ENCODE measurements at regions not wholly inside any gene's neighbourhood (a gene's known extent, or its start where the extent isn't known, plus 50 kb on each side); places are given as distances from the start of the nearest gene placed in this dataset.
"Not testable (repeated sequence)": the region's sequence is repeated elsewhere in the genome, so short reads cannot be mapped to it uniquely, and the experiment has no call there.

- H3K4me3 ChIP-seq (ENCODE audit: low read depth, low read length), result not testable (repeated sequence)
These were observed 72.1 kb upstream of the THOC3 start for GRCh38 chr5:176040105-176040801.

GRCh38 chr5:176041248-176041994 is 73.3 kb upstream of the THOC3 start:
- H3K4me3 ChIP-seq (ENCODE audit: low read depth, low read length); H3K9me3 ChIP-seq (ENCODE audit: control insufficient read depth, insufficient read depth, low read length); H3K4me1 ChIP-seq (ENCODE audit: control insufficient read depth, insufficient read depth, low read length); H3K27me3 ChIP-seq (ENCODE audit: control insufficient read depth, insufficient read depth, low read length); H3K36me3 ChIP-seq (ENCODE audit: control insufficient read depth, insufficient read depth, low read length); H3K9ac ChIP-seq (ENCODE audit: low read depth, low read length): not testable (repeated sequence)

More at GRCh38 chr5:176040105-176040801, 72.1 kb upstream of the THOC3 start:
- not testable (repeated sequence) for H3K27me3 ChIP-seq (ENCODE audit: control insufficient read depth, insufficient read depth, low read length); H3K4me1 ChIP-seq (ENCODE audit: control insufficient read depth, insufficient read depth, low read length); H3K9me3 ChIP-seq (ENCODE audit: control insufficient read depth, insufficient read depth, low read length); H3K9ac ChIP-seq (ENCODE audit: low read depth, low read length); H3K36me3 ChIP-seq (ENCODE audit: control insufficient read depth, insufficient read depth, low read length)

DNA sequence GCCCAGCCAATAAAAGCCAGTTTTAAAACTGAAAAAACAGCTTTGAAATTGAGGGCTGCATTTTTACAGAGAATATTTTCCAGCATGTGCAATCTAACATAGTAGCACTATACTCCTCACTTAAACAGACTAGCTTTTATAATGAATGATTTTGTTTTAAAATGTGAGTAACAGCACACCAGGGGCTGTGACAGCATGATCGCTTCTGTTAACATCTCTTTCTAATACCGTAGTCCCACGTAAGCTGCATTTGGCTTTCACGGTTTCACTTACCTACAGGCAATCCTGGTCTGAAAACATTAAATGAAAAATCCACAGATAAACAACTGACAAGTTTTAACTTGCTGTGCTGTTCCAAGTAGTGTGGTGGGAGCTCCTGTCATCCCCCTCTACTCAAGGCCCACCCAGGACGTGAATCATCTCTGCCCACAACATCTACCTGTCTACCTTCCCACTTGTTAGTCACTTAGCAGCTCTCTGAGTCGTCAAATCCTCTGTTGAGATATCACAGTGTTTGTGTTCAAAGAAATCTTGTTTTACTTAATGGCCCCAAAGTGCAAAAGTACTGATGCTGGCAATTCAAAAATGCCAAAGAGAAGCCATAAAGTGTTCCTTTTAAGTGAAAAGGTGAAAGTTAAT is 74.0 kb upstream of the THOC3 start:
- H3K4me3 ChIP-seq (ENCODE audit: low read depth, low read length); H3K9me3 ChIP-seq (ENCODE audit: control insufficient read depth, insufficient read depth, low read length); H3K36me3 ChIP-seq (ENCODE audit: control insufficient read depth, insufficient read depth, low read length); H3K4me1 ChIP-seq (ENCODE audit: control insufficient read depth, insufficient read depth, low read length); H3K27me3 ChIP-seq (ENCODE audit: control insufficient read depth, insufficient read depth, low read length); H3K9ac ChIP-seq (ENCODE audit: low read depth, low read length): not testable (repeated sequence)

GRCh38 chr5:176043252-176043829 is 75.2 kb upstream of the THOC3 start:
- not testable (repeated sequence) for H3K36me3 ChIP-seq (ENCODE audit: control insufficient read depth, insufficient read depth, low read length); H3K27me3 ChIP-seq (ENCODE audit: control insufficient read depth, insufficient read depth, low read length); H3K4me3 ChIP-seq (ENCODE audit: low read depth, low read length); H3K9me3 ChIP-seq (ENCODE audit: control insufficient read depth, insufficient read depth, low read length); H3K4me1 ChIP-seq (ENCODE audit: control insufficient read depth, insufficient read depth, low read length); H3K9ac ChIP-seq (ENCODE audit: low read depth, low read length)

DNA sequence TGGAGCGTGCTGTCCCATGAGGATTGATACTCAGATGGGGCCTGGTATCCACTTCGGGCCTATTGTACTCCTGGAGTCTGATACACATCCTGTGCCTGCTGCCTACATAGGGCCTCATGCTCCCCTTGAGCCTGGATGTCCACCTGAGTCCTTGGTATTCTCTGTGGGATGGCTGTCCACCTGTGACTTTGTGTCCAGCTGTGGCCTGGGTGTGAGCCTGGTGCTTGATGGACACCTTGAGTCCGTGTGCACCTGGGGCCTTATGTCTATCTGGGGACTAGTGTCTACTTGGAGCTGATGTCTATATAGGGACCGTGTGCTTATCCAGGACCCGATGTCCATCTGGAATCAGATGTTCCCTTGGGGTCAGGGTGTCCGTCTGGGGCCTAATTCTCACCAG is 75.9 kb upstream of the THOC3 start:
- not testable (repeated sequence) for H3K9me3 ChIP-seq (ENCODE audit: control insufficient read depth, insufficient read depth, low read length)

GRCh38 chr5:176044431-176044830 is 76.3 kb upstream of the THOC3 start:
- not testable (repeated sequence) for H3K9me3 ChIP-seq (ENCODE audit: control insufficient read depth, insufficient read depth, low read length); H3K4me3 ChIP-seq (ENCODE audit: low read depth, low read length); H3K27me3 ChIP-seq (ENCODE audit: control insufficient read depth, insufficient read depth, low read length); H3K4me1 ChIP-seq (ENCODE audit: control insufficient read depth, insufficient read depth, low read length); H3K9ac ChIP-seq (ENCODE audit: low read depth, low read length); H3K36me3 ChIP-seq (ENCODE audit: control insufficient read depth, insufficient read depth, low read length)

More for the DNA sequence above, 75.9 kb upstream of the THOC3 start:
- H3K36me3 ChIP-seq (ENCODE audit: control insufficient read depth, insufficient read depth, low read length); H3K27me3 ChIP-seq (ENCODE audit: control insufficient read depth, insufficient read depth, low read length); H3K9ac ChIP-seq (ENCODE audit: low read depth, low read length); H3K4me3 ChIP-seq (ENCODE audit: low read depth, low read length); H3K4me1 ChIP-seq (ENCODE audit: control insufficient read depth, insufficient read depth, low read length): not testable (repeated sequence)

GRCh38 chr5:176045442-176045841 is 77.3 kb upstream of the THOC3 start:
- not testable (repeated sequence) for H3K4me3 ChIP-seq (ENCODE audit: low read depth, low read length); H3K36me3 ChIP-seq (ENCODE audit: control insufficient read depth, insufficient read depth, low read length); H3K9ac ChIP-seq (ENCODE audit: low read depth, low read length); H3K4me1 ChIP-seq (ENCODE audit: control insufficient read depth, insufficient read depth, low read length); H3K27me3 ChIP-seq (ENCODE audit: control insufficient read depth, insufficient read depth, low read length); H3K9me3 ChIP-seq (ENCODE audit: control insufficient read depth, insufficient read depth, low read length)

DNA sequence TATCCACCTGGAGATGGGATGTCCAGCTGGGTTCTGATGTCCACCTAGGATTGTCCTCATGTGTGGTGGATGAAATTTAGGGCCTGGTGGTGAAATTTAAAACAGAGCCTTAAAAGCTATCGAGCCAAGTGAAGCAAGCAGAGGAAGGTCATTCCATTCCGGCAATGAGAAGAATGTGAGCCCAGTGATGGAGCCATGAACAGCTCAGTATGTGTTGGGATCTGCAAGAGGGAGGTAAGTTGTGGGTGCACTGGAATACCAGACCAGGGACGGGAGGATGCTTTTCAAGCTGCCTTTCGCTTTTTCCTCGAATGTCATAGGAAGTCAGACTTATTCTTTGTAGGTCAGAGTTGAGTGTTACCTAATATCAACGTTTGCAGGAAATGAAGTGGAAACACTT is 80.6 kb upstream of the THOC3 start:
- not testable (repeated sequence) for H3K4me1 ChIP-seq (ENCODE audit: control insufficient read depth, insufficient read depth, low read length); H3K4me3 ChIP-seq (ENCODE audit: low read depth, low read length); H3K27me3 ChIP-seq (ENCODE audit: control insufficient read depth, insufficient read depth, low read length); H3K9me3 ChIP-seq (ENCODE audit: control insufficient read depth, insufficient read depth, low read length); H3K36me3 ChIP-seq (ENCODE audit: control insufficient read depth, insufficient read depth, low read length); H3K9ac ChIP-seq (ENCODE audit: low read depth, low read length)

GRCh38 chr5:176060472-176061268 is 92.6 kb upstream of the THOC3 start:
- H3K4me3 ChIP-seq (ENCODE audit: low read depth, low read length); H3K4me1 ChIP-seq (ENCODE audit: control insufficient read depth, insufficient read depth, low read length); H3K36me3 ChIP-seq (ENCODE audit: control insufficient read depth, insufficient read depth, low read length); H3K9ac ChIP-seq (ENCODE audit: low read depth, low read length); H3K27me3 ChIP-seq (ENCODE audit: control insufficient read depth, insufficient read depth, low read length); H3K9me3 ChIP-seq (ENCODE audit: control insufficient read depth, insufficient read depth, low read length): not testable (repeated sequence)

DNA sequence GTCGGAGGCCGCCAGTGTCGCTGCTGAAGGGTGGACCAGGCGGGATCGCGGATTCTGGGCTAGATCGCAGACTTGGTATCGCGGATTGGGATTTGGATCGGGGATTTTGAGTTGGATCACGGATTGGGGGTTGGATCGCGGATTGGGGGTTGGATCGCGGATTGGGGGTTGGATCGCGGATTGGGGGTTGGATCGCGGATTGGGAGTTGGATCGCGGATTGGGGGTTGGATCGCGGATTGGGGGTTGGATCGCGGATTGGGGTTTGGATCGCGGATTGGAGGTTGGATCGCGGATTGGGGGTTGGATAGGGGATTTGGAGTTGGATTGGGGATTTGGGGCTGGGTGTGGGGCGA is 93.1 kb upstream of the THOC3 start:
- H3K27me3 ChIP-seq (ENCODE audit: control insufficient read depth, insufficient read depth, low read length); H3K9ac ChIP-seq (ENCODE audit: low read depth, low read length); H3K4me1 ChIP-seq (ENCODE audit: control insufficient read depth, insufficient read depth, low read length); H3K9me3 ChIP-seq (ENCODE audit: control insufficient read depth, insufficient read depth, low read length); H3K36me3 ChIP-seq (ENCODE audit: control insufficient read depth, insufficient read depth, low read length); H3K4me3 ChIP-seq (ENCODE audit: low read depth, low read length): not testable (repeated sequence)

- not testable (repeated sequence) for H3K9ac ChIP-seq (ENCODE audit: low read depth, low read length); H3K27me3 ChIP-seq (ENCODE audit: control insufficient read depth, insufficient read depth, low read length); H3K4me3 ChIP-seq (ENCODE audit: low read depth, low read length); H3K4me1 ChIP-seq (ENCODE audit: control insufficient read depth, insufficient read depth, low read length); H3K9me3 ChIP-seq (ENCODE audit: control insufficient read depth, insufficient read depth, low read length); H3K36me3 ChIP-seq (ENCODE audit: control insufficient read depth, insufficient read depth, low read length)
These were observed 93.5 kb upstream of the THOC3 start for GRCh38 chr5:176061660-176062059.

All from iPS-15b (cell line).